ENCODE measurements at regions not wholly inside any gene's neighbourhood (a gene's known extent, or its start where the extent isn't known, plus 50 kb on each side); places are given as distances from the start of the nearest gene placed in this dataset.

GRCh38 chr18:69261406-69261805, 139.3 kb upstream of the DOK6 start:
- H3K27ac ChIP-seq (ENCODE audit: low read depth, low read length, poor library complexity, severe bottlenecking) = no peak overlapping the region
- POLR2A ChIA-PET (ENCODE audit: low non-redundant PET) = no interaction called here
- CTCF ChIA-PET = no interaction called here

DNA sequence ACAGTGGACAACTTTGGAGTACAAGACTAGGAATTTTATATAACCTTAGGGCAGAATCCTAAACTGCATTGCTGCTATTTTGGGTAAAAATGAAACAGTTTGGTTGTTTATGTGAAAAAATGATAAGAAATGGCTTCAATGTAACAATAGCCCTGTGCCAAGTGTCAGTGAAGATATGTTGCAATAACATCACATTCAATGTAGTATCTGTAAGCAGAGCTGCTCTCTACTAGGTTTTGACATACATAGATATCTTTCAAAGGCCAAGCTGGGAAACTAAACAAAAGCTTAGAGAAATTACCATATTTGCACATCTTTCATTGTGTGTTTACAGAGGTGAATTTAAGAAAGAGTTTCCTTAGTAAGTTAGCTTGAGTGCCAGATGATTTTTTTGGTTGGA, 135.0 kb upstream of the DOK6 start:
- DNase-seq (ENCODE audit: low spot score) = no peak
- ChIA-PET POLR2A (ENCODE audit: low non-redundant PET) (no interaction called here), CTCF (no interaction called here)
- TF ChIP-seq EZH2 (IDR thresholded peaks at IDR 0.05; ENCODE audit: borderline replicate concordance, low read depth, low read length, poor library complexity, severe bottlenecking) = no peak
- TF ChIP-seq, protein P1, sequence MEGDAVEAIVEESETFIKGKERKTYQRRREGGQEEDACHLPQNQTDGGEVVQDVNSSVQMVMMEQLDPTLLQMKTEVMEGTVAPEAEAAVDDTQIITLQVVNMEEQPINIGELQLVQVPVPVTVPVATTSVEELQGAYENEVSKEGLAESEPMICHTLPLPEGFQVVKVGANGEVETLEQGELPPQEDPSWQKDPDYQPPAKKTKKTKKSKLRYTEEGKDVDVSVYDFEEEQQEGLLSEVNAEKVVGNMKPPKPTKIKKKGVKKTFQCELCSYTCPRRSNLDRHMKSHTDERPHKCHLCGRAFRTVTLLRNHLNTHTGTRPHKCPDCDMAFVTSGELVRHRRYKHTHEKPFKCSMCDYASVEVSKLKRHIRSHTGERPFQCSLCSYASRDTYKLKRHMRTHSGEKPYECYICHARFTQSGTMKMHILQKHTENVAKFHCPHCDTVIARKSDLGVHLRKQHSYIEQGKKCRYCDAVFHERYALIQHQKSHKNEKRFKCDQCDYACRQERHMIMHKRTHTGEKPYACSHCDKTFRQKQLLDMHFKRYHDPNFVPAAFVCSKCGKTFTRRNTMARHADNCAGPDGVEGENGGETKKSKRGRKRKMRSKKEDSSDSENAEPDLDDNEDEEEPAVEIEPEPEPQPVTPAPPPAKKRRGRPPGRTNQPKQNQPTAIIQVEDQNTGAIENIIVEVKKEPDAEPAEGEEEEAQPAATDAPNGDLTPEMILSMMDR (conservative IDR thresholded peaks at IDR 0.05; ENCODE audit: low read depth, low read length) = no peak
- H3K27me3 ChIP-seq (replicated peaks; ENCODE audit: insufficient read depth, low read depth, low read length, poor library complexity) = no peaks in the 10 kb centered on the region
- H3K4me1 ChIP-seq (ENCODE audit: insufficient read depth, low read length, poor library complexity, severe bottlenecking) = no peaks in the 10 kb centered on the region
- no peak overlapping the region for H3K4me3 ChIP-seq (ENCODE audit: low read depth, low read length, poor library complexity, severe bottlenecking)
- intact Hi-C loops (cut with micrococcal nuclease; ENCODE audit: unreplicated experiment) = no loop called here
- no TSS peak for BruUV-seq (replicated peaks)
- H3K27ac ChIP-seq (ENCODE audit: low read depth, low read length, poor library complexity, severe bottlenecking) = no peak overlapping the region
- H3K9me3 ChIP-seq (ENCODE audit: low read depth, low read length, poor library complexity, severe bottlenecking) = peaks cover 15% of the 10 kb centered on the region
- no peaks in the 10 kb centered on the region for H3K36me3 ChIP-seq (ENCODE audit: insufficient read depth, low read length, poor library complexity, severe bottlenecking)

More at GRCh38 chr18:69261406-69261805, 139.3 kb upstream of the DOK6 start:
- H3K4me3 ChIP-seq (ENCODE audit: low read depth, low read length, poor library complexity, severe bottlenecking) = no peak overlapping the region
- H3K36me3 ChIP-seq (ENCODE audit: insufficient read depth, low read length, poor library complexity, severe bottlenecking) = no peaks in the 10 kb centered on the region
- intact Hi-C loops (cut with micrococcal nuclease; ENCODE audit: unreplicated experiment) = no loop called here
- peaks cover 13% of the 10 kb centered on the region for H3K4me1 ChIP-seq (ENCODE audit: insufficient read depth, low read length, poor library complexity, severe bottlenecking)
- H3K9me3 ChIP-seq (ENCODE audit: low read depth, low read length, poor library complexity, severe bottlenecking) = no peaks in the 10 kb centered on the region
- no TSS peak for BruUV-seq (replicated peaks)
- no peaks in the 10 kb centered on the region for H3K27me3 ChIP-seq (replicated peaks; ENCODE audit: insufficient read depth, low read depth, low read length, poor library complexity)
- DNase-seq (ENCODE audit: low spot score) = no peak
- TF ChIP-seq, protein P1 (conservative IDR thresholded peaks at IDR 0.05; ENCODE audit: low read depth, low read length) = no peak
- TF ChIP-seq EZH2 (IDR thresholded peaks at IDR 0.05; ENCODE audit: borderline replicate concordance, low read depth, low read length, poor library complexity, severe bottlenecking) = no peak

DNA sequence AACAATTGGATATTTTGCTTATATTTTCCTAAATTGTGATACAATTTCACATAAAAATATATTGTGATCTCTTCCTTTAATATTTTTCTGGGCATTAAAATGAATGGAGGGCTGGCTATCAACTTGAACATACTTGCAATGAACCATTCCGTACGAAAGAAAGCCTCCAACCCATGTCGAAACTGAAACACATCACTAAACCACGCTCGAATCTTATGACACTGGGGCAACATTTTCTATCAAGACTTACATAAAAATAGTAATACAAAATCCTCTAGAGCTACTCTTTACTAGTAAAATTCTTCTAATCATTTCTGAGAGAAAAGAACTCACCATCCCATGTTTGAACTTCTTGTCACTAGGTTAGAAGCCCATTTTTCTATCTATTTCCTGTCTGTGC, 132.8 kb upstream of the DOK6 start:
- Histone ChIP-seq H3K4me1 (ENCODE audit: insufficient read depth, low read length, poor library complexity, severe bottlenecking) (no peaks in the 10 kb centered on the region), H3K4me3 (ENCODE audit: low read depth, low read length, poor library complexity, severe bottlenecking) (no peak overlapping the region), H3K27me3 (replicated peaks; ENCODE audit: insufficient read depth, low read depth, low read length, poor library complexity) (no peaks in the 10 kb centered on the region), H3K27ac (ENCODE audit: low read depth, low read length, poor library complexity, severe bottlenecking) (no peak overlapping the region), H3K36me3 (ENCODE audit: insufficient read depth, low read length, poor library complexity, severe bottlenecking) (no peaks in the 10 kb centered on the region), H3K9me3 (ENCODE audit: low read depth, low read length, poor library complexity, severe bottlenecking) (peaks cover 15% of the 10 kb centered on the region)
- intact Hi-C loops (cut with micrococcal nuclease; ENCODE audit: unreplicated experiment) = no loop called here
- DNase-seq (ENCODE audit: low spot score) = no peak
- CTCF ChIA-PET = no interaction called here
- TF ChIP-seq EZH2 (IDR thresholded peaks at IDR 0.05; ENCODE audit: borderline replicate concordance, low read depth, low read length, poor library complexity, severe bottlenecking) = no peak
- TF ChIP-seq, protein P1 (conservative IDR thresholded peaks at IDR 0.05; ENCODE audit: low read depth, low read length) = no peak
- POLR2A ChIA-PET (ENCODE audit: low non-redundant PET) = no interaction called here
- no TSS peak for BruUV-seq (replicated peaks)

Measured in A673 (cell line).